ENCODE measurements at regions not wholly inside any gene's neighbourhood (a gene's known extent, or its start where the extent isn't known, plus 50 kb on each side); places are given as distances from the start of the nearest gene placed in this dataset.

DNA sequence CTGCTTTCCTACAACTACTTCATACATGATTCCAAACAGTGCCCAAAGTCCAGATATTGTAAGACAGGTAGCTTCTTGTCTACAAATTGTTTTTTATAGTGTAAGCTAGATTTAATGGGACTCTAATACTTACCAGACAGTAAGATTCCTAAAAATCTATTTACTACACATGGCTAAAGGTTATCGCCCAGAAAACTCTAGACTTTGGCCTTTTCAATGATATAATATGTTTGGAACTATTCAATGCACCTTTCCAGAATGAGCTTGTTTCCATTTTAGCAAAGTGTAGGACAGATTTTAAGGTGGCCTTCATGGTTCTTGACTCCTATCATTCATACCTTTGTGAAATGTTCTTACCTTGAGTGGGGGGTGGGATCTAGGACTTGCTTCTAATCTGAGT lies 951.0 kb downstream of the SORCS1 start:
- in situ Hi-C loops (cut with HindIII; ENCODE audit: low sequenced_read_pairs) = no loop called here

DNA sequence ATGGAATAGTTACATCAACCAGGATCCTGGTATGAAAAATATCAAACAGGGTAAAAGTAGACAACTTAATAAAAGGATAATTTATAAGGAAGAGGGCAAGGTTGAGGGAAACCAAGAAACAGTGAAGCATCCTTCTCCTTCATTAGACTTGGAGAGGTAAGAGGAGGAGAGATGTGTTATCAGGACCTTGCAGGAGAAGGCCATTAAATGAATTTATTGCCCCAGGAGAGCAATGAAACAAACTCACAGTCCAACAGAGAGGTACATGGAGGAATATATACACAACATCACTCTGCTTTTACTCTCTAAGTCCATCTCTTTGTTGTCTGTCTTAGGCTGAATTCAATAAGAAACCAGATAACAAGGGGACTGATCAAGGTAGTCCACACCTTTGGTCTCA lies 966.2 kb downstream of the SORCS1 start:
- in situ Hi-C loops (cut with HindIII; ENCODE audit: low sequenced_read_pairs) = no loop called here

DNA sequence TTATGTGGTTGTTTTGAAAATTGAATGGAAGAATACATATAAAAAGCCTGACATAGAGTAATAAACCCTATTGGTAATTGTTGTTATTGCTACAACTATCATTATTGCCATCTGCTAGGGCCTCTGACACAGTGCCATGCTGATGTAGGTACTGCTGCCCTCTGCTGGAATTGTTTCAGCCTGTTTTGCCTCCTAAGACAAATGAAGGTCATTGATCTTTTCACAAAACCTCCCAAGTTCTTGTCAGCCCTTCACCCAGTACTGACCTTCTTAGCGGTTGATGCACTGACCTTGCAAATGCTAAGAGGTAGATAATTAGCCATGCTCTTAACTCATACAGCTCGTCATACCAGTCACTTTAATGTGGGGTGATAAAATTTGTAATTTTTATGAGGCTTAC lies 975.2 kb downstream of the SORCS1 start:
- in situ Hi-C loops (cut with HindIII; ENCODE audit: low sequenced_read_pairs) = no loop called here

DNA sequence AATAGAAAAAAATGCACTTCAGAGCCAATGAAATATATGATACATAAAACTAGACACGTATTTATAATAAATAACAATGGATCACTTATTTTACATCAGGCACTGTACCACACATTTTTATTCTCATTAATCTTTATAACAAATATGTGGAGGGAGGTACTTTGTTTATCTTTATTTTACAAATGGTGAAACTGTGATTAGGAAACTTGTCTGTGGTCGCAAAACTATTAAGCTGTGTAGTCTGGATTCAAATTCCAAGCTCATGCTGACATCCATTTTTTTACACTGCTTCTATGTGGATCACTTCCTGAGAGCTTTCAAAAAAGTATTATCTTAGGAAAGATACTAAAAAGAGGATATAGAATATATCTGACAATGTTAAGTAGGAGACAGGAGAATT lies 978.6 kb downstream of the SORCS1 start:
- in situ Hi-C loops (cut with HindIII; ENCODE audit: low sequenced_read_pairs) = no loop called here

DNA sequence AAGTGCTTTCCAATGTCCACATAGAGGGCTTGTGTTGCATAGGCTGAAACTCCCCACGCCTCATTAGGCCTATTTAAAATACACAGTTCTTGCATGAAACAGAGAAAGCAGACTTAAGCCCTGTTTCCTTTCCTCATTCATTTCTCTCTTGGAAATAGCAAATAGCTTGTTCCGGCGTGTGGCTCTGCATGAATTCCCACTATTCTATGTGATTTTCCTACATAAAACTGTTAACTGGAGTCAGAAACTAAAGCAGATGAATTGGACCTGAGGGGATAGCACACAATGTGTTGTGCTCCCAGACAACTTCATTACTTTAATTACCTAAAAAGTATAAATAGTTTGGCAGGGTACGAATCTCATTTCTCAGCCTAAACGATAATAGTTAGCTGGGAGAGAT lies 981.5 kb downstream of the SORCS1 start:
- in situ Hi-C loops (cut with HindIII; ENCODE audit: low sequenced_read_pairs) = no loop called here

DNA sequence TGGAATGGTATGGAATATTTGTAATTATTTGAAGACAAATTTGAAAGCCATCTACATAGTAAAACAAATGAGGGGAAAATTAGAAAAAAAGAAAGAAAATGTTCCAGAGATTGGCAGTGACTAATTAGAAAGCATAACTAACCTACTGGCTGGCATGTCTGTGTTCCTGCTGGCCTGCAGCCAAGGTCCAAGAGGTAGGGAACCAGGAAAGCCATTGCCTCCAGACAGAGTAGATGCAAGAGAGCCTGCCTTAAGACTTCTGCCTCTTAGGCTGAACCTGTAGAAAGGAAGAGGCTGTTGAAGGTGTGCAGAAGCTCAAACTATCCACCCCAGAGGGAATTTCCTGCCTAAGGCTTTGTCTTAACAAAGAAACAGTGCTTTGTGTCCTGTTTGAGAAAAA lies 982.0 kb downstream of the SORCS1 start:
- in situ Hi-C loops (cut with HindIII; ENCODE audit: low sequenced_read_pairs) = no loop called here

DNA sequence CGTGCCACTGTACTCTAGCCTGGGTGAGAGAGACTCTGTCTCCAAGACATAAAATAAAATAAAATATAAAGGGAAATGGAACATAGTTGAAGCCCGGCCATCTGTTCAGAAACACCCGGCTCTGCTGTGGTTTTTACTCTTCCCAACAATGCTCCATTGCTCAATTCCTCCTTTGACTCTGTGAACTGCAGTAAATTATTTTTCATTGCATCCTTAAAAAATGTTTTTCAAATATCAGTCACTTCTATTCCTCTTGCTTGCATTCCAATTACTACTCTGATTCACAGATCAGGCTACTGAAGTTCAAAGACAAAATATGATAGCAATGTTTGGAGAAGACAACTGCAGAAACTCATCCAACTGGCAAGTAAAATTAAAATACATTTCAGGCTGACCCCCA lies 983.0 kb downstream of the SORCS1 start:
- in situ Hi-C loops (cut with HindIII; ENCODE audit: low sequenced_read_pairs) = no loop called here

DNA sequence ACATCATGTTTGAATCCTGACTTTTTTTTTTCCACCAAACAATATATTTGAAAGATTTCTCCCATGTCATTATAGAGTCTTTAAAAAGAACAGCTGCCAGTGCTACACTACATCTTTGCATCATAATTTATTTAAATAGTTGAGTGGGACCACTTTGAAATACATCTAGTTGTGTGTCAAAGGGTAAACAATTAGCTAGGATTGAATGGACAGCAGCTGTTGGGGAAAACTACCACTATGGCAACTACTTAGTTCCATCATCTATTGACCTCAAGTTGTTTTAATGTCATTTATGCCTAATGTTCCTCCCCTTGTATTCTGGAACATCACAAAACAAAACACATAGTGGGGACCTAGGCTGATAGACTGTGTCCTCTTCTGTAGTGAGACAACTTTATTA lies 985.1 kb downstream of the SORCS1 start:
- in situ Hi-C loops (cut with HindIII; ENCODE audit: low sequenced_read_pairs) = no loop called here

DNA sequence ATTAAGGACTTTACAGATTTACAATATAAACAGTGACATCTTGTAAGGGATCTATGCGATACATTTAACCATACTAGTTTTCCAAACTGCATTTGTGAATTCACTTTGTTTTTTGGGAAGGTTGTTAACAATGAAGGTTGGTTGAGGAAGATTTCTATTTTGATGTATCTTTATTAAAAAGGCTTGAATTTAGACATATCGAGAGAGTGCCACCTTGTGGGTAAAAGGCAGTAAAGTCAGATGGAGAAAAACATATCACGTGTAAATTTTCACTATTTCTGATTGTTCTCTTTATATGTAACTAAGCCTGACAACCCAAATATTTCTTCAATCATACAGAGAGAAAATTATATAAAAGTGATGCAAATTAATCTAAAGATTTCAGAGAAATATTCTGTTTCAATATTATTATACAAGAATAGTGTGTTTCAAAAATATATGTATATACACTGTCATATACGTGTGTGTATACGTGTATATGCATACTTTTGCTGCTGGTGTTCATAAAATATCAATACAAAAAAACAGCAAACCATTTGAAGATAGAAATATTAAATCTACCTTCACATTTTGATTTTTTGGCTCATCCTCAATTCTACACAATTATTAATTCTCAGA lies 988.6 kb downstream of the SORCS1 start:
- in situ Hi-C loops (cut with HindIII; ENCODE audit: low sequenced_read_pairs) = no loop called here

DNA sequence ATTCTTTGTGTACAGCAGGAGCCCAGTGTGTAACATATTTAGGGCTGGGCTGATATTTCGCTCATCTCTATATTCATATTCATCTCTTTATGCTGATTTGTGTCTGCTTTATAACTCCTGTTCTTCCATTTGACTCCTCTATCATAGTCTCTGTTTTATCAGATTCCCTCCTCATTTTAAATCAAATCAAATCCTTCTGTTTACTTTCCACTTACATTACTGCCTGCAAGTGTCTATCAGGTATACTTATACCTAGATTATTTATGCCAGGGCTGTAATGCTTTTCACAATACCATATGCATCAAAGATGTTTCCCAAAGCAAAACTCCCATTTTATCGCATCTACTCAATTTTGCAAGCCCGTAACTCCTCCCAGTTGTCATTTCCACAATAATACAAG lies 990.7 kb downstream of the SORCS1 start:
- in situ Hi-C loops (cut with HindIII; ENCODE audit: low sequenced_read_pairs) = no loop called here

DNA sequence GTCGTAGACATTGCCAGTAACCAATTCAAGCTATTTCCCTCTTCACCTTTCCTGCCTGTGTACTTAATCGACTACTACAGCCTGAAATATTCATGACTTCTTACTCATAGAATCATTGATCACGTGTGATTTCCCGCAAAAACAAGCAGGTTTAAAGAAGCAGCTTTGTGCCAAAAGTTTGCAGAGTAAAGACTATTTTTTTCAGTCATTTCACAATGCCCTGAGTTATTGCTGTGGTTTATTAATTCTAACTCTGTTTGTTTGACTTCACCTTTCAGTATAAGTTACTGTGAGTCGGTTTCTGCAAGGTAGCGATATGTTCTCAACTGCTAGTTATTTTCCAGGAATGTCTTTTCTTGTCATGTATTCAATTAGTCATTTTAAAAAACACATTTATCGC lies 995.3 kb downstream of the SORCS1 start:
- in situ Hi-C loops (cut with HindIII; ENCODE audit: low sequenced_read_pairs) = no loop called here

DNA sequence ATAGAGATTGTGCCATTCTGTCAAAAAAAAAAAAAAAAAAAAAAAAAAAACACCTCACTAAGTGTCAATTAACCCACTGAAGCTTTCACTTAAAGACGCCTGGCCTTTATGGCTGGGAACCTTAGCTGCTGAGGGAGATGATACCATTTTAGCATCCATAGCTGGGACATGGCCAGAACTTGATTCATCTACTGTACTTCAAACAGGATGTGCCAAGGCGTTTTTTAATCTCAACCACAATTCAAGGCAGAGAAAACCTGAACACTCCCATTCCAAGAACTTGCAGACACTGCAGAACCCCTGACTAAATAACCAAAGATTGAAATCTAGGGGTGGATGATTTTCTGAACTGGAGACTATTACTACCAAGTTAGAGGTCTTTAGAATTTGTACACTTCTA lies 996.6 kb downstream of the SORCS1 start:
- in situ Hi-C loops (cut with HindIII; ENCODE audit: low sequenced_read_pairs) = no loop called here

DNA sequence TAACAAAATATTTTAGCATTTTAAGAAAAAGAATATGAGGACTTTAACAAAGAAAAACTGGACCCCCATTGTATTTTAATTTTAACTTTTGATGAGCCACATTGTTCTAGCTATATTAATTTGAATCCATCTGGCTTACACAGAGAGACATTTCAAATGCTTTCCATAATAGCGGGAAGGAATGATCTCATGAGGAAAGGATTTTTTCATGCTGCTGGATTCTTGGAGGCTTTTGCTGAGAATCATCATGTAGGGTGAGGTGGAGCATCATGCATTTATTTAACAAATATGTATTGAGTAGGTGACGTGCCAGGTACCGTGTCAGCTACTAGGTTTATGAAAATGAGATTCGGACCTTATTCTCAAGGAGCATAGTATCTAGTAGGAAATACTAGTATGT lies 1006.3 kb downstream of the SORCS1 start:
- in situ Hi-C loops (cut with HindIII; ENCODE audit: low sequenced_read_pairs) = no loop called here

DNA sequence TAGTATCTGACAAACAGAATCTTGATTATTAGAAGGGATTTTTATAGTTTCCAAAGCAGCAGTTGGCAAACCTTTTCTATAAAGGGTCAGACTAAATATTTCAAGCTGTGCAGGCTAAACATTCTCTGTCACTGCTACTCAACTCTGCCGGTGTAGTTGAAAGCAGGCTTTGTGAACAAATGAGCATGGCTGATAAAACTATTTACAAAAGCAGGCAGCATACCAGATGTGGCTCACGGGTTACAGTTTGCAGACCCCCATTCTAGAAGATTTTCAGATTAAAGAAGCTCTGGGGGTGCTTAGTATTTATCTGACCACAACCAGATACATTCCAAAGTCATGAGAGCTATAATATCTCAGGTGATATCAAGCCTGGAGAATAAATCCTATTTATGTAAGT lies 1017.5 kb downstream of the SORCS1 start:
- in situ Hi-C loops (cut with HindIII; ENCODE audit: low sequenced_read_pairs) = no loop called here

DNA sequence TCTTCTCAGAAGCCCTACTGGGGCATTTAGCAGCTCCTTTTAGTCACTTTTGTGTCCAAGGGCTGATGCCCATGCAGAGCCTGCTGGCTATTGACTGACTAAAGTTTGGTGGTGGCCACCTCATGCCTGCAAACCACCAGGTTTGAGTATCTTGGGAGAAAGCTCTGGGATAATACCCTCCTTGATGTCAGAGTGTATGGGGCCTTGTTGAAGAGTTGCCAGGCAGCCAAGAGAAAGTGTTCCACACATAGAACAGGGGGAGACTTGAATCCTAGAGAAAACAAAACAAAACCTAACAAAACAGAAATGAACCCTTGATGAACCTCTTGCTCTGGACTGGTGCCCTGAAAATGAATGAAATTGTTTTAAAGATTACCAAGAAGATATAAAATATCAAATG lies 1024.6 kb downstream of the SORCS1 start:
- in situ Hi-C loops (cut with HindIII; ENCODE audit: low sequenced_read_pairs) = no loop called here

DNA sequence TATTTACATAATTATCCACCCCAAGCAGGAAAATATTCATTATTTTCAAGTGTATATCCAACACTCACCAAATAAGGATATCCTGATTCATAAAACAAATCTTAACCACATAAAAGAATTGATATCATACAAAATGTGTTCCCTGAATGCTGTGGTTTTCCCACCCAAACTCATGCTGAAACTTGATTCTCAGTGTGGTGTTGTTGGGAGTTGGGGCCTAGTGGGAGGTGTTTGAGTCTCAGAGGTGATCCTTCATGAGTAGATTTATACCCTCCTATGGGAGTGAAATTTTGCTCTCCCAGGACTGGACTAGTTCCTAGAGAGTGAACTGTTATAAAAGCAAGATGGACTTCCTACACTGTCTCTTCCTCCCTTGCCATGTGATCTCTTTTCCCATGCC lies 1028.3 kb downstream of the SORCS1 start:
- in situ Hi-C loops (cut with HindIII; ENCODE audit: low sequenced_read_pairs) = no loop called here

DNA sequence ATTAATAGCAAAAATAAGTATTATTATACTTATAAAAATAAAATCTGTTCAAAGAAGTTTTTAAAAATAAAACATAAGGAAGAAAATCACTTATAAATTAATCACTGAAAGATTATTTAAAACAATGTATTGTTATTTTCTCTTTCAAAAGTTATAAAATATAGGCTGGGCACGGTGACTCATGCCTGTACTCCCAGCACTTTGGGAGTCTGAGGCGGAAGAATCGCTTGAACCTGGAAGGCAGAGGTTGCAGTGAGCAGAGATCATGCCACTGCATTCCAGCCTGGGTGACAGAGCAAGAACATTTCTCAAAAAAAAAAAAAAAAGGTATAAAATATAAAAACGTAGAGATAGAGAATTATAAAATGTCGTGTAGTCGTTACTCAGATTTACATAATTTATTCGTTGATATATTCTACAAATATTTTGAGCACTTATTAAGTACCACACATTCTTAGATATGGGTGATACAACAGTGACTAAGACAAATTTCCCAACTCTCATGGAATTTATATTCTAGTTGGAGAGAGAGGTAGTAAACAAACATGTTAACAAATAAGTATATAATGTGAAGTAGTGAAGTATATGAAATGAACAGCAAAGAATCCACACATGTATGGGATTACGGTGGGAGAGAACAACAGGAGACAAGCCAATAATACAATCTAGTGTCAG lies 1030.0 kb downstream of the SORCS1 start:
- in situ Hi-C loops (cut with HindIII; ENCODE audit: low sequenced_read_pairs) = no loop called here

DNA sequence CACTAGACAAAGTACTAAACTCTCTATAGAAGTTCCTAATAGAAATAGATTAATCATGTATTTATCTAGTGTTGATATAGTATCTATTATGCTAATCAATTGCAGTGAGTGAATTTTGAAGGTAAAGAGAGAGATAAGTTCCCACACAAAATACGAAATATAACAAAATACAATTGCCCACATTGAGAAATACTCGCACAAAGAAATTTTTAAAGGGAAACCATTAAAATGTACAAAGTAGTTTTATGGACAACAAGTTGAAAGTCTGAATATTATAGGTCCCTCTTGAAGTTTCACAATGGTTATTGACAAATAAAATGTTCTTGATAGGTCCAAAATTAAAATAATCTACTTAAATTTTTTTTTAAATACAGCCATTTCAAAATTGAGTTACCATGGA lies 1031.1 kb downstream of the SORCS1 start:
- in situ Hi-C loops (cut with HindIII; ENCODE audit: low sequenced_read_pairs) = no loop called here

DNA sequence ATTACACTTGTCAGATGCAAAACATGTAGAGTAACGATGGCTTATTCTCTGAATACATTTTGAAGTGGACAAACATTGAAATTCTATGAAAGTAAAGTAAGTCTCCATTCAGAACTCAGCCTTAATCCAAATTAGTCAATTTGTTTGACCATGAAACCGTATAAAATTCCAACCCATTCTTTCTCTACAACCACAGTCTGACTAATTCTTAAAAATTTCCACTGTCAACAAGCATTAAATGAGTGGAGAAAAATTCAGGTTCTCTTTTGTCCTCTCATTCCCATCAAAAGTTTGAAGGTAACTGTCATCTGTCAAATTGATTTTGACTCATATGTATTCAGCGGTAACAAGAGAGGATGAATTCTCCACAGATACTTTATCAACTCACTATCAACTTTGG lies 1031.5 kb downstream of the SORCS1 start:
- in situ Hi-C loops (cut with HindIII; ENCODE audit: low sequenced_read_pairs) = no loop called here

DNA sequence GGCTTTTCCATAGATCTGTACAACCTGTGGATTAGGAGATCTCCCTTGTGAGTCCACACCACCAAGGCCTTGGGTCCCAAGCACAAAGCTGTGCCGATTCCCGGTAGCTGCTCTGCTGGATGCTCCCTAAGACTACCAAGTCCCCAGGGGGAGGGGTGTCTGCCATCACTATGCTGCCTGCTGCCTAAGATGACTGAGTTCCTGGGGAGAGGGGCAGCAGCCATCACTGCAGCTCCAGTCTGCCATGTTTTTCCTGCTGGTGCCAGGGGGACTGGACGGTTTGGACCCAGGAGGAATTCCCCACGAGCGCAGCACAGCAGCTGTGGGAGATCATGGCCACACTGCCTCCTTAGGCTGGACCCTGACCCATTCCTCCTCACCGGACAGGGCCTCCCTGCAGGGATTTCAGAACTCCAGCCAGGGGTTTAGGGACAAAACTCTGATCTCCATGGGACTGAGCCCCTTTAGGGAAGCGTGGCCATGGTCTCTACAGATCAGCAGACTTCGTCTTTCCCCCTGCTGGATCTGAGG lies 1049.8 kb downstream of the SORCS1 start:
- in situ Hi-C loops (cut with HindIII; ENCODE audit: low sequenced_read_pairs) = no loop called here

DNA sequence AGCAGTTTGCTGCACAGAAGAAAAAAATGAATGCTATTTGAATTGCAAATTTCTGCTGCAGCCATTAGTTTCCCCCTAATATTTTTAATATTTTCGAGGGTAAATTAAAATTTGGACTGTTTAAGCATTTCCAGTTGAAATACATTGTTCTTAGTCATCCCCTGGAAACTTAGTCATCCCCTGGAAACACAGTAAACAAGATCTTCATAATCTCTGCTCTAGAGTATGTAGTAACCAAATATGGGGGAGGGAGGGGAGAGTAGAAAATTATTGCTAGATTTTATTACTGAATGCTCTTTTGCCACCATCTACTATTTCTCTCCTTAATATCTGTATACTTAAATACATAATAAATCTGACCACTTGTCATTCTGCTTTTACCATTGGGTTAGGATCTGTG lies 1053.3 kb downstream of the SORCS1 start:
- in situ Hi-C loops (cut with HindIII; ENCODE audit: low sequenced_read_pairs) = no loop called here

DNA sequence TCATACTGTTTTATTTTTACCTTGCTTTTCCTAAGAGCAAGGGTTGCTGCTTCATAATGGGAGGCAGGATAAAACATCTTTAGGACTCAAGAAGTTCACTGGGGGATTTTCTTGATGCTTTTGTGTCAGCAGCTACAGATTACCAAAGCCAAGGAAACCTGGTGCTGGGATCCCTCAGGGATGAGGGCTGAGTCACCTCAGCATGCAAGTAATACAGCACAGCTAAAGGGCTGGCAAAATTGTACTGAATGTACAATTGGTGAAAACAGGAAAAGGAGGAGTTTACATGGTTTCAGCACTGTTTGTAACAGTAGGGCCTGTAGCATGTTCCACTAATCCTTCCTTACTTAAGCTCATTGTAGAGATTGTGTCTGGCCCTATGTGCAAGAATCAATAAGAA lies 1056.8 kb downstream of the SORCS1 start:
- in situ Hi-C loops (cut with HindIII; ENCODE audit: low sequenced_read_pairs) = no loop called here

DNA sequence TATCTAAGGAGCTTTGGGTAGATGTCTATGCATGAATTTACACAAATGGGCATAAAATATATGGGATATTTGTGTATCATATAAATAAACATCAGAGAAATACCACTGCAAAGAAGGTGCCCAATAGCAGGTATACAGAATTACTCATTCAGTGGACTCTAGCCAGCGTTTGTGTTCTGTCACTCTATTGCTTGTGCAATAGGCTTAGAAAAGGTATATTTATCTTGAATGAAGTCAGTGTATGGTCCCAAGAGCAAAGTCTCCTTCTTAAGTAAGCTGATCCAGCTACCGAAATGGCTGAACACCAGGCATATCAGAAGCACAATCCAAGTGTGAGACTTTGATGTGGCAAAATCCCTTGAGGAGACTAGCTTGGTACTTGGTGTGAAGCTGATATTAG lies 1058.4 kb downstream of the SORCS1 start:
- in situ Hi-C loops (cut with HindIII; ENCODE audit: low sequenced_read_pairs) = no loop called here

All from DLD1 (cell line).